ENCODE measurements at regions not wholly inside any gene's neighbourhood (a gene's known extent, or its start where the extent isn't known, plus 50 kb on each side); places are given as distances from the start of the nearest gene placed in this dataset.

- no peak overlapping the region for H3K27ac ChIP-seq (ENCODE audit: low read depth, low read length, poor library complexity, severe bottlenecking)
- POLR2A ChIA-PET (ENCODE audit: low non-redundant PET) = no interaction called here
- peaks cover 4% of the 10 kb centered on the region for H3K4me1 ChIP-seq (ENCODE audit: insufficient read depth, low read length, poor library complexity, severe bottlenecking)
- DNase-seq (ENCODE audit: low spot score) = no peak
- no peaks in the 10 kb centered on the region for H3K9me3 ChIP-seq (ENCODE audit: low read depth, low read length, poor library complexity, severe bottlenecking)
- H3K27me3 ChIP-seq (replicated peaks; ENCODE audit: insufficient read depth, low read depth, low read length, poor library complexity) = no peaks in the 10 kb centered on the region
- BruUV-seq (replicated peaks) = no TSS peak
- TF ChIP-seq EZH2 (IDR thresholded peaks at IDR 0.05; ENCODE audit: borderline replicate concordance, low read depth, low read length, poor library complexity, severe bottlenecking) (no peak), CTCF (conservative IDR thresholded peaks at IDR 0.05; ENCODE audit: low read depth, low read length) (0 out of 2 replicates have a peak, but pooled peaks have one; percentile 30)
- no peak overlapping the region for H3K4me3 ChIP-seq (ENCODE audit: low read depth, low read length, poor library complexity, severe bottlenecking)
- intact Hi-C loops (cut with micrococcal nuclease; ENCODE audit: unreplicated experiment) = no loop called here
- CTCF ChIA-PET = no interaction called here
- H3K36me3 ChIP-seq (ENCODE audit: insufficient read depth, low read length, poor library complexity, severe bottlenecking) = no peaks in the 10 kb centered on the region
These were observed 365.2 kb upstream of the DDI1 start for GRCh38 chr11:103671143-103671651.

GRCh38 chr11:103673773-103674172, 362.7 kb upstream of the DDI1 start:
- no peak overlapping the region for H3K4me3 ChIP-seq (ENCODE audit: low read depth, low read length, poor library complexity, severe bottlenecking)
- H3K27me3 ChIP-seq (replicated peaks; ENCODE audit: insufficient read depth, low read depth, low read length, poor library complexity) = no peaks in the 10 kb centered on the region
- DNase-seq (ENCODE audit: low spot score) = no peak
- ChIA-PET CTCF (no interaction called here), POLR2A (ENCODE audit: low non-redundant PET) (no interaction called here)
- no peaks in the 10 kb centered on the region for H3K36me3 ChIP-seq (ENCODE audit: insufficient read depth, low read length, poor library complexity, severe bottlenecking)
- H3K4me1 ChIP-seq (ENCODE audit: insufficient read depth, low read length, poor library complexity, severe bottlenecking) = peaks cover 8% of the 10 kb centered on the region
- no TSS peak for BruUV-seq (replicated peaks)
- TF ChIP-seq EZH2 (IDR thresholded peaks at IDR 0.05; ENCODE audit: borderline replicate concordance, low read depth, low read length, poor library complexity, severe bottlenecking) (no peak), CTCF (conservative IDR thresholded peaks at IDR 0.05; ENCODE audit: low read depth, low read length) (no peak)
- intact Hi-C loops (cut with micrococcal nuclease; ENCODE audit: unreplicated experiment) = no loop called here
- H3K9me3 ChIP-seq (ENCODE audit: low read depth, low read length, poor library complexity, severe bottlenecking) = no peaks in the 10 kb centered on the region
- H3K27ac ChIP-seq (ENCODE audit: low read depth, low read length, poor library complexity, severe bottlenecking) = no peak overlapping the region

- intact Hi-C loops (cut with micrococcal nuclease; ENCODE audit: unreplicated experiment) = no loop called here
- BruUV-seq (replicated peaks) = no TSS peak
- peak; percentile 66 for DNase-seq (ENCODE audit: low spot score)
- ChIA-PET CTCF (no interaction called here), POLR2A (ENCODE audit: low non-redundant PET) (no interaction called here)
- TF ChIP-seq EZH2 (IDR thresholded peaks at IDR 0.05; ENCODE audit: borderline replicate concordance, low read depth, low read length, poor library complexity, severe bottlenecking) (no peak), CTCF (conservative IDR thresholded peaks at IDR 0.05; ENCODE audit: low read depth, low read length) (no peak)
- H3K27me3 ChIP-seq (replicated peaks; ENCODE audit: insufficient read depth, low read depth, low read length, poor library complexity) = no peaks in the 10 kb centered on the region
- no peak overlapping the region for H3K4me3 ChIP-seq (ENCODE audit: low read depth, low read length, poor library complexity, severe bottlenecking)
- peak overlapping the region; percentile 4 for H3K27ac ChIP-seq (ENCODE audit: low read depth, low read length, poor library complexity, severe bottlenecking)
- peaks cover 8% of the 10 kb centered on the region for H3K4me1 ChIP-seq (ENCODE audit: insufficient read depth, low read length, poor library complexity, severe bottlenecking)
- H3K36me3 ChIP-seq (ENCODE audit: insufficient read depth, low read length, poor library complexity, severe bottlenecking) = no peaks in the 10 kb centered on the region
- no peaks in the 10 kb centered on the region for H3K9me3 ChIP-seq (ENCODE audit: low read depth, low read length, poor library complexity, severe bottlenecking)
These were observed 360.0 kb upstream of the DDI1 start for GRCh38 chr11:103676413-103676812.

Measured in A673 (cell line).